ENCODE measurements at regions not wholly inside any gene's neighbourhood (a gene's known extent, or its start where the extent isn't known, plus 50 kb on each side); places are given as distances from the start of the nearest gene placed in this dataset.
A peak's percentile ranks its signal among the peaks of the same experiment; 100 is the strongest.

- no peak for TF ChIP-seq PBX3 (IDR thresholded peaks at IDR 0.05; ENCODE audit: insufficient replicate concordance, low read depth, low read length)
- 0 out of 2 replicates have a peak, but pooled peaks have one; percentile 58 for TF ChIP-seq BMI1 (IDR thresholded peaks at IDR 0.05; ENCODE audit: borderline replicate concordance)
- TF ChIP-seq ZNF217 (IDR thresholded peaks at IDR 0.05): no peak; the same call in 1 of the 2 replicates
- no peak for TF ChIP-seq ZNF207 (IDR thresholded peaks at IDR 0.05; ENCODE audit: borderline replicate concordance)
- no peak for TF ChIP-seq KLF5 (IDR thresholded peaks at IDR 0.05; ENCODE audit: partially characterized antibody)
- TF ChIP-seq JUND (IDR thresholded peaks at IDR 0.05; ENCODE audit: low read depth, low read length): no peak
- no peak for TF ChIP-seq RB1 (IDR thresholded peaks at IDR 0.05; ENCODE audit: borderline replicate concordance)
- TF ChIP-seq FOXM1 (IDR thresholded peaks at IDR 0.05; ENCODE audit: low read depth, low read length): no peak
- TF ChIP-seq ZNF384 (IDR thresholded peaks at IDR 0.05; ENCODE audit: borderline replicate concordance, low read depth, low read length): no peak
- TF ChIP-seq NFYB (IDR thresholded peaks at IDR 0.05; ENCODE audit: insufficient read depth, low read depth, low read length): no peak
- TF ChIP-seq BCL3 (IDR thresholded peaks at IDR 0.05; ENCODE audit: borderline replicate concordance, insufficient read depth, low read depth, low read length, poor library complexity, severe bottlenecking): no peak
- TF ChIP-seq SMAD1 (IDR thresholded peaks at IDR 0.05; ENCODE audit: low read depth, partially characterized antibody): no peak
- no peak for TF ChIP-seq BCLAF1 (IDR thresholded peaks at IDR 0.05)
- peak; percentile 71 for TF ChIP-seq EED (IDR thresholded peaks at IDR 0.05; ENCODE audit: low read depth)
- no peak for TF ChIP-seq CEBPB (IDR thresholded peaks at IDR 0.05; ENCODE audit: borderline replicate concordance in 1 of 2, low read depth in 2 of 2, low read length in 2 of 2)
- no peak for TF ChIP-seq ZBTB4 (CRISPR knock-in tag; IDR thresholded peaks at IDR 0.05)
- TF ChIP-seq ZSCAN29 (IDR thresholded peaks at IDR 0.05): no peak
- TF ChIP-seq BRCA1 (IDR thresholded peaks at IDR 0.05; ENCODE audit: low read depth, low read length): no peak
- peak; percentile 58; the same call in 1 of the 2 replicates for TF ChIP-seq PAX5 (IDR thresholded peaks at IDR 0.05; ENCODE audit: borderline replicate concordance, low read depth, low read length)
- peak in 1 of 2 experiments; percentile 76; a peak in 2 of 3 replicates for TF ChIP-seq EGR1 (IDR thresholded peaks at IDR 0.05; ENCODE audit: borderline replicate concordance in 1 of 2, low read depth in 2 of 2, low read length in 2 of 2)
- no peak for TF ChIP-seq NR2C2 (IDR thresholded peaks at IDR 0.05; ENCODE audit: borderline replicate concordance, control insufficient read depth, insufficient read length, low read depth)
- TF ChIP-seq ZNF622 (IDR thresholded peaks at IDR 0.05): no peak
These were observed 143.7 kb downstream of the C5orf15 start (continued) for GRCh38 chr5:133824661-133825254.
